Activated T-cell treated with anti-CD3 and anti-CD28 coated beads for 48 hours (primary cell): ENCODE measurements at regions not wholly inside any gene's neighbourhood (a gene's known extent, or its start where the extent isn't known, plus 50 kb on each side); places are given as distances from the start of the nearest gene placed in this dataset.
"Not testable (repeated sequence)": the region's sequence is repeated elsewhere in the genome, so short reads cannot be mapped to it uniquely, and the experiment has no call there.

ENCODE experiments used
- DNase-seq: peaks from one replicate; pipeline ENCODE4 v3.0.0-alpha.2; 2020; ENCODE audit warnings: low read depth

- no peak for DNase-seq
Observed at GRCh38 chr1:188611432-188611831, 1782.7 kb downstream of the PLA2G4A start.

DNA sequence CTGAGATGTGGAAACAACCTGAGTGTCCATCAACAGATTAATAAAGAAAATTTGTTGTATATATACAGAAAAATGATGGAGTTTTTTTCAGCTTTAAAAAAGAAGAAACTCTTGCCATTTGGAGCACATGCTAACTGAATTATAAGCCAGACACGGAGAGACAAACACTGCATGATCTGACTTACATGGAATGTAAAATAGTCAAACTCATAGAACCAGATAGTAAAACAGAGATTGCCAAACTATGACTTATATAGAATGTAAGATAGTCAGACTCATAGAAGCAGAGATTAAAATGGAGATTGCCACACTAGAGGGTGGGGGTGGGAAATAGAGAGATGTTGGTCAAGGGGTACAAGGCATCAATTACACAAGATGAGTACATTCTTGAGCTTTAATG lies 1786.6 kb downstream of the PLA2G4A start:
- no peak for DNase-seq

- no peak for DNase-seq
Observed at GRCh38 chr1:188620236-188620635, 1791.5 kb downstream of the PLA2G4A start.

DNA sequence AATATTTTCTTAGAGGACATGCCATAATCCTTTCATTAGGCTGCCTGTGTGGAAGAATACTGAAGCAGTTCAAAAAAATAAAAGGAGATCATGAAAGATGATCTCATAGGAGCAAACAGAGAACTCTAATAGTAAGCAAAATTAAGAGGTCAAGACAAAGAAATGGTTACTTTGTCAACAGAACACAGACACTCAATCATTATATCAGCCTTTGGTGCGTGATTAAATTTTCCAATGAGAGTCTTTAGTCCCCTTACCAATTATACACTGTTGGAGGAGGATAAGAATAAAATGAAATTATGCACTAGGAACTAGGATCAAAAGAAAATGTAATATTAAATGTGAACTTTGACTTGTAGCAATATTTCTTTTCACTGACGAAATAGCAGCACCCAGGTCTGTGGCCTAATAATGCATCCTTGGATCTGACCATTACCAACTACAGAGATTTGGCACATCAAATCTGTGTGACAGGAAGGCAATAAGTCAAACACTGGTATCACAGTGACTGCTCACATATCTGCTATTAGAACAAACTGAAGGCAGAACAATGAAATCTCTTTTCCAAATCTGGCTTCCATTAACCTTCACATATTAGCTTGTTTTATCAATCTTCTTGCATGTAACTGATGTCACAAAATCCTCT lies 1812.9 kb downstream of the PLA2G4A start:
- no peak for DNase-seq

GRCh38 chr1:188642704-188643103 lies 1814.0 kb downstream of the PLA2G4A start:
- no peak for DNase-seq

- no peak for DNase-seq
Observed at GRCh38 chr1:188652678-188653077, 1823.9 kb downstream of the PLA2G4A start.

- DNase-seq: not testable (repeated sequence)
Observed at GRCh38 chr1:188655966-188656365, 1821.7 kb downstream of the BRINP3 start.

- no peak for DNase-seq
Observed at GRCh38 chr1:188660572-188660971, 1817.1 kb downstream of the BRINP3 start.

DNA sequence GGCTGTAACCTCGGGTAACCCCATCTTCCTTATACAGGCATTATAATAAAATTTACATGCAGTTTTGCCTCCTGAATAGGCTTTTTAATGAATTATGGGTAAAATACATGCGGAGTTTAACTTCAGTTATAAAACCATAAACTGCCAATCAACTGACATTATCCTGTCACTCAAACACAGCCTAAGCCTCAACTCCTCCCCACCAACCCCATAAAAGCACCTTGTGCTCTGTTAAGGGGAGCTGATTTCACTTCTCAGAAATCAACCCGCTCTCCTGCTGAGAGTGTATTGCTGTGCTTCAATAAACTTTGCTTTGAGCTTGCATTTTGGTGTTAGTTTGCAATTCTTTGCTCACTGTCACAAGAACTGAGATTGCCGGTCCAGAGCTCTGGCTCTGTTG lies 1812.2 kb downstream of the BRINP3 start:
- no peak for DNase-seq

DNA sequence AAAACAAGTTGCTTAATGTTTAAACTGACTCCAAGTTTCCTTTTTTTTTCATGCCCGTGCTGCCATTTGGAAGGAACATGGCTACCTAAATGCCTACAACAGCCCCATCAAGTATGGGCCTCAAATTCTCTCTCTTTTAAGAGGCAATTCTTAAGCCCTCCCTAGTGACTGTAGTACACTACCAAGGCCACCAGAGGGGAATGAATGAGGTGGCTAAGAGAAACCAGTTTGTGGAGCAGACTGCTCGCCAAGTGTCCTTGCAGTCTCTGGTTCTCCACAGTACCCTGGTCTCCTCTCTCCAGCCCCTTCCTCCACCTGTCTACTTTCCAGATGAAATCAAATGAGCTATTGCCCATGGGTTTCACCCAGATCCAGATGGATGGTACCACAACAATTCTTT lies 1809.6 kb downstream of the BRINP3 start:
- DNase-seq: no peak

DNA sequence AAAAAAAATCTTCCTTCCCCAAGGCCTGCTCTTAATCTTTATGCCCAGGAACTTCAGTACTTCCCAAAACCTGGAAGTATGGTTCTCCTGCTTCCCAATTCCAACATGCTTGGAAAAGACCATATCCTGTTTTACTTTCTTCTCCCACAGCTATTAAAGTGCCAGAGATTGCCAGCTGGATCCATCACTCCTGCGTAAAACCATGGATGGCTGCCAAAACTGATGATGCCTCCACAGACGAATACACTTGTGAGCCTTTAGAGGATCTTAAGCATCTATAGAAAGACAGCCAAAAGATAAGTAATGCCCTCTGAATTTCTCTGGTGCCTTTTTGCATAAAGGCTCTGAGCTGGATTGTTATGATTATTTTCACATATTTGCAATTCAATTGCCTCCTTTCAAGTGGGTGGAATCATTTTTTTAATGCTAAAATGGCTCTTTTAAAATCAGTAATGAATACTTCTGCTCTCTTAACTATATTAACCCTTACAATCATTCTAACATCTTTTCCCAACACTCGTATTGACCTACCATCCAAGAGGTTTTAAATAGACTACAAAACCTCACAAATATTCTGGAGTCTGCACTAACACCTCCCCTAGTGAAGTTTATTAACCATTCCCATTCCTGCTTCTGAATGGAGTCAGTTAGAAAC lies 1807.8 kb downstream of the BRINP3 start:
- DNase-seq: no peak

GRCh38 chr1:188670837-188671236 lies 1806.8 kb downstream of the BRINP3 start:
- DNase-seq: no peak

- no peak for DNase-seq
Observed at GRCh38 chr1:188672153-188672552, 1805.5 kb downstream of the BRINP3 start.

DNA sequence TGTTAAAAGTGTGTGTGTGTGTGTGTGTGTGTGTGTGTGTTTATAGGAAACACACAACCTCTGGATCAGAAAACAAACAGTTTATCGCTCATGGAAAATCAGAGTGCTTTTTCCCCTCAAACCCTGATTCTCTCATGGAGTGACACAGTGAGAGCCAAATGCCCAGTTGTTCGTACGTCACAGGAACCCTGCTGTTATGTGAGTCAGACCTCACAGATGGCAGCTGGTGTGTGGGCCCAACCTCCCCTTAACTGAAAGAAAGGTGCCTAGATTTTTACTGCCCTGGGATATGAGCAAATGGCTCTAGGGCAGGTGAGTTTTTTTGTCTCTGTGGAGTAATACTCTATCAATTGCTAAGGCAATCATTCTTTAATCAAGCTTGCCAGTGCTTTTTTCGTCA lies 1788.1 kb downstream of the BRINP3 start:
- DNase-seq: no peak

GRCh38 chr1:188700116-188700515 lies 1777.5 kb downstream of the BRINP3 start:
- no peak for DNase-seq

GRCh38 chr1:188706742-188707141 lies 1770.9 kb downstream of the BRINP3 start:
- no peak for DNase-seq

GRCh38 chr1:188708795-188709535 lies 1768.7 kb downstream of the BRINP3 start:
- no peak for DNase-seq

GRCh38 chr1:188715566-188715965 lies 1762.1 kb downstream of the BRINP3 start:
- no peak for DNase-seq

DNA sequence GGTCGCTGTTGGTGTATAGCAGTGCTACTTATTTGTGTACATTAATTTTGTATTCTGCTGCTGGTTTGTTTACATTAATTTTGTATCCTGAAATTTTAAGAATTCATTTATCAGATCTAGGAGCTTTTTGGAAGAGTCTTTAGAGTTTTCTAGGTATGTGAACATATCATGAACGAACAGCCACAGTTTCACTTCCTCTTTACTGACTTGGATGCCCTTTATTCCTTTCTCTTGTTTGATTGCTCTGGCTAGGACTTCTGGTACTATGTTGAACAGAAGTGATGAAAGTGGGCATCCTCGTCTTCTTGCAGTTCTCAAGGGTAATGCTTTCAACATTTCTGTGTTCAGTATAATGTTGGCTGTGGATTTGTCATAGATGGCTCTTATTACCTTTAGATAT lies 1757.9 kb downstream of the BRINP3 start:
- DNase-seq: no peak

DNA sequence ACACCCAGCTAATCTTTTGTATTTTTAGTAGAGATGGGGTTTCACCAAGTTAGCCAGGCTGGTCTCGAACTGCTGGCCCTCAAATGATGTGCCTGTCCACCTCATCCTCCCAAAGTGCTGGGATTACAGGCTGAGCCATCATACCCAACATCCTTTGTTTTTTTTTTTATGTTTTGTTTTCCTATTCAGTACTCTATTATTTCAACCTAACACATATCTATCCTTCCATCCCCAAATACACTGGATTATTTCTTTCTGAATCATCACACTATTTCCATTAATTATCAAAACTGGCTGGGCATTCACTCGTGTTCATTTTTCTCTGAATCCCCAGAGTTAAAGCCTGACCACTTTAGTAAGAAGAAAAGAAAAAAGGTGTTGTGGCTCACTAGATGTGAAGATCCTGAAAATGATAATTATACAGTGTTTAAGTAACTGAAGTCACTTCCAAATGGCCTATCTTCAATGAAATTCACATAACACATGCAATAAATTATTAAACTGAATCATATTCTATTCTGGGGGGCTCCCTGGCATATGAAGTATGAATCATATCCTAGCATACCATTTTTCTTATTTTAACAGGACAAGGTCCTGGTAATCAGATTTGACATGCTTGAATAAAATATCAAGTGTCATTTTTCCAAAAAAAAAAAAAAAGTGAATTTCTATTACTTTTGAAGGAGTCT lies 1754.2 kb downstream of the BRINP3 start:
- no peak for DNase-seq

- no peak for DNase-seq
Observed at GRCh38 chr1:188729039-188729438, 1748.6 kb downstream of the BRINP3 start.

- DNase-seq: no peak
Observed at GRCh38 chr1:188735567-188735966, 1742.1 kb downstream of the BRINP3 start.

DNA sequence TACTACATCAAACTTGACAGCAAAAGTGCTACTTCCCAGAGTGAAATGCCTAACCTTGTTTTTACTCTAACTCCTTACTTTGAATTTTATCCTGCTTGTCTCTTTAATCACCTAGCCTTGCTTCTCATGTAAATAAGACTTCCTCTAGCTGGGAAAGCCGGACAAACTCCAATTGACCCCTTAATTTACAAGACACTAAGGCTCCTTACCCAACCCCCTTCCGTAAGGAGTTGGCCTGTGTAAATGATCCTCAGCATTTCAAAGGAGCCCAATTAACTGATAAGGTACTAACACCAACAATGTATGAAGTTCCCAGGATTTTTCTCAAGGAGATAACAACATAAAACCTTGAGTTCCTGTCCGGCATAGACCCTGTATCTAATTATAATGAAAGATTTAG lies 1728.4 kb downstream of the BRINP3 start:
- DNase-seq: not testable (repeated sequence)
